ENCODE measurements at regions not wholly inside any gene's neighbourhood (a gene's known extent, or its start where the extent isn't known, plus 50 kb on each side); places are given as distances from the start of the nearest gene placed in this dataset.
"Not testable (repeated sequence)": the region's sequence is repeated elsewhere in the genome, so short reads cannot be mapped to it uniquely, and the experiment has no call there.

- no peaks in the 10 kb centered on the region for H3K9me3 ChIP-seq
- TF ChIP-seq POLR2AphosphoS5 (IDR thresholded peaks at IDR 0.05) (no peak), POLR2A (IDR thresholded peaks at IDR 0.05; ENCODE audit: low read depth) (no peak), EP300 (IDR thresholded peaks at IDR 0.05) (no peak)
- TF ChIP-seq, protein P1, sequence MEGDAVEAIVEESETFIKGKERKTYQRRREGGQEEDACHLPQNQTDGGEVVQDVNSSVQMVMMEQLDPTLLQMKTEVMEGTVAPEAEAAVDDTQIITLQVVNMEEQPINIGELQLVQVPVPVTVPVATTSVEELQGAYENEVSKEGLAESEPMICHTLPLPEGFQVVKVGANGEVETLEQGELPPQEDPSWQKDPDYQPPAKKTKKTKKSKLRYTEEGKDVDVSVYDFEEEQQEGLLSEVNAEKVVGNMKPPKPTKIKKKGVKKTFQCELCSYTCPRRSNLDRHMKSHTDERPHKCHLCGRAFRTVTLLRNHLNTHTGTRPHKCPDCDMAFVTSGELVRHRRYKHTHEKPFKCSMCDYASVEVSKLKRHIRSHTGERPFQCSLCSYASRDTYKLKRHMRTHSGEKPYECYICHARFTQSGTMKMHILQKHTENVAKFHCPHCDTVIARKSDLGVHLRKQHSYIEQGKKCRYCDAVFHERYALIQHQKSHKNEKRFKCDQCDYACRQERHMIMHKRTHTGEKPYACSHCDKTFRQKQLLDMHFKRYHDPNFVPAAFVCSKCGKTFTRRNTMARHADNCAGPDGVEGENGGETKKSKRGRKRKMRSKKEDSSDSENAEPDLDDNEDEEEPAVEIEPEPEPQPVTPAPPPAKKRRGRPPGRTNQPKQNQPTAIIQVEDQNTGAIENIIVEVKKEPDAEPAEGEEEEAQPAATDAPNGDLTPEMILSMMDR (IDR thresholded peaks at IDR 0.05) = no peak
- intact Hi-C loops (cut with DNase I) = no loop called here
- H3K36me3 ChIP-seq = no peaks in the 10 kb centered on the region
- no peak overlapping the region for H3K4me3 ChIP-seq
- peaks cover 0 to 5% (median 0%) of the 10 kb centered on the region in 4 donors for H3K4me1 ChIP-seq
- no peaks in the 10 kb centered on the region for H3K27me3 ChIP-seq
- DNase-seq (ENCODE audit: extremely low spot score) = no peak
- 96% methylated on average over 6 of the region's 6 CpGs for WGBS
- no peak overlapping the region for H3K27ac ChIP-seq (replicated peaks in 1 of 4)
These were observed 194.8 kb upstream of the ZNF217 start for GRCh38 chr20:53788253-53789022.

GRCh38 chr20:53787491-53787931 is 193.9 kb upstream of the ZNF217 start:
- H3K27ac ChIP-seq (replicated peaks in 1 of 4); H3K4me1 ChIP-seq; intact Hi-C loops (cut with DNase I); H3K36me3 ChIP-seq; H3K9me3 ChIP-seq; H3K4me3 ChIP-seq; DNase-seq (ENCODE audit: extremely low spot score); H3K27me3 ChIP-seq: not testable (repeated sequence)
- 92% methylated on average over 8 of the region's 8 CpGs for WGBS

DNA sequence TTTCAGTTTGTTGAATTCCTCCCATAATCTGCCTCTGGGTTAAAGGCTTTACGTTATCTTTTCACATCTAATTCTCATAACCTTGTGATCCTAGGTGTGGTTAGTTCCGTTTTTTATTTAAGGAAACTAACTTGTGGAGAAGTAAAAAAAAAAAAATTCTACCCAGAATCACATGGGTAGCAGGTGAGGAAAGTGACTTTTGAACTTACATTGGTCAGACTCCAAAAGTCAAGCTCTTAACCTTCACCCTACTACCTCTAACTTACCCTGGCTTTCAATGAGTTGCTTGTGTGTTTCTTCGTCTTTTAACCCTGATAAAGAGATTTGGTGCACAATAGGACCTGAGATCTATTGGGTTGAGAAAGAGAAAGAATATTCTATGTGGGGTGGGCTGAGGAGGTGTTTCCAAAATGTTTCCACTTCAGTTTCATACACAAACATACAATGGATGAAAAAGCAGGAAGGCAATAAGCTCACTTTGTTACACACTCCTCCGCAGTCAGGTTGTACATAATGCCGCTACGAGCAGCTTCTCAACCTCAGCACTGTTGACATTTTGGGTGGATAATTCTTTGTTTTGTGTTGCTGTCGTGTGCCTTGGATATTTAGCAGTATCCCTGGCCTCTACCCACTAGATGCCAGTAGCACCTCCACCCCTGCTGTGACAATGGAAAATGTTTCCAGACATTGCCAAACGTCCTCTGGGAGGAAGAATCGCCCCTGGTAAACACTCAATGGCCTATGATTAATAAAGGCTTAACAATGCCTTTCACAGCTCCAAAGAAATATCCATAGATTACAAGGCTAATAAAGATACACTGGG is 193.0 kb upstream of the ZNF217 start:
- WGBS = 73% methylated on average over 9 of the region's 9 CpGs
- Histone ChIP-seq H3K27ac (replicated peaks in 1 of 4) (no peak overlapping the region), H3K27me3 (no peaks in the 10 kb centered on the region), H3K4me1 (peaks cover 0 to 5% (median 0%) of the 10 kb centered on the region in 4 donors), H3K4me3 (no peak overlapping the region), H3K9me3 (no peaks in the 10 kb centered on the region), H3K36me3 (no peaks in the 10 kb centered on the region)
- TF ChIP-seq POLR2AphosphoS5 (IDR thresholded peaks at IDR 0.05) = no peak
- no peak for TF ChIP-seq POLR2A (IDR thresholded peaks at IDR 0.05; ENCODE audit: low read depth)
- TF ChIP-seq, protein P1 (IDR thresholded peaks at IDR 0.05) = no peak
- no peak for TF ChIP-seq EP300 (IDR thresholded peaks at IDR 0.05)
- no peak for DNase-seq (ENCODE audit: extremely low spot score)
- intact Hi-C loops (cut with DNase I) = no loop called here

GRCh38 chr20:53786071-53786444 is 192.4 kb upstream of the ZNF217 start:
- 86% methylated on average over 3 of the region's 3 CpGs for WGBS
- H3K27ac ChIP-seq (replicated peaks in 1 of 4) = no peak overlapping the region
- H3K4me3 ChIP-seq = no peak overlapping the region
- intact Hi-C loops (cut with DNase I) = no loop called here
- H3K4me1 ChIP-seq = peaks cover 0 to 4% (median 0%) of the 10 kb centered on the region in 4 donors
- no peak for DNase-seq (ENCODE audit: extremely low spot score)
- H3K27me3 ChIP-seq = no peaks in the 10 kb centered on the region
- H3K36me3 ChIP-seq = no peaks in the 10 kb centered on the region
- TF ChIP-seq POLR2A (IDR thresholded peaks at IDR 0.05; ENCODE audit: low read depth) (no peak), POLR2AphosphoS5 (IDR thresholded peaks at IDR 0.05) (no peak), EP300 (IDR thresholded peaks at IDR 0.05) (no peak)
- TF ChIP-seq, protein P1 (IDR thresholded peaks at IDR 0.05) = no peak
- H3K9me3 ChIP-seq = no peaks in the 10 kb centered on the region

DNA sequence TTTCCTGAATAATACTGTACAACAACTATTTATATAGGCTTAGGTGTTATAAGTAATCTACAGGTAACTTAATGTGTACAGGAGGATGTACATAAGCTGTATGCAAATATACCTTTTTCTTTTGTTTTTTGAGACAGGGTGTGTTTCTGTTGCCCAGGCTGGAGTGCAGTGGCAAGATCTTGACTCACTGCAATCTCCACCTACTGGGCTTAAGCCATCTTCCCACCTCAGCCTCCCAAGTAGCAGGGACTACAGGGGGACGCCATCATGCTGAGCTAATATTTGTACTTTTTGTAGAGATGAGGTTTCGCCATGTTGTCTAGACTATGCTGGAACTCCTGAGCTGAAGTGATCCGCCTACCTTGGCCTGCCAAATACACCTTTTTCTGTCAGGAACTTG is 191.7 kb upstream of the ZNF217 start:
- DNase-seq (ENCODE audit: extremely low spot score) = no peak
- H3K36me3 ChIP-seq = no peaks in the 10 kb centered on the region
- H3K4me3 ChIP-seq = no peak overlapping the region
- no peaks in the 10 kb centered on the region for H3K9me3 ChIP-seq
- TF ChIP-seq POLR2AphosphoS5 (IDR thresholded peaks at IDR 0.05) (no peak), POLR2A (IDR thresholded peaks at IDR 0.05; ENCODE audit: low read depth) (no peak), EP300 (IDR thresholded peaks at IDR 0.05) (no peak)
- TF ChIP-seq, protein P1 (IDR thresholded peaks at IDR 0.05) = no peak
- H3K4me1 ChIP-seq = no peaks in the 10 kb centered on the region
- 97% methylated on average over 3 of the region's 3 CpGs for WGBS
- H3K27ac ChIP-seq (replicated peaks in 1 of 4) = no peak overlapping the region
- no peaks in the 10 kb centered on the region for H3K27me3 ChIP-seq
- intact Hi-C loops (cut with DNase I) = no loop called here
